D341Med (cell line): ENCODE measurements at regions not wholly inside any gene's neighbourhood (a gene's known extent, or its start where the extent isn't known, plus 50 kb on each side); places are given as distances from the start of the nearest gene placed in this dataset.

Source experiments
- DNase-seq: peaks from one replicate; pipeline ENCODE4 v3.0.0; 2012; ENCODE audit warnings: low spot score

GRCh38 chr10:59088912-59089573, 87.4 kb upstream of the PHYHIPL start:
- no peak for DNase-seq

- no peak for DNase-seq
Measured at GRCh38 chr10:59090817-59091622, 85.4 kb upstream of the PHYHIPL start.

- DNase-seq = no peak
Measured at GRCh38 chr10:59093461-59093860, 83.0 kb upstream of the PHYHIPL start.

- no peak for DNase-seq
Measured at GRCh38 chr10:59096631-59097030, 79.8 kb upstream of the PHYHIPL start.

- no peak for DNase-seq
Measured at GRCh38 chr10:59098387-59098786, 78.1 kb upstream of the PHYHIPL start.

GRCh38 chr10:59098831-59099452, 77.5 kb upstream of the PHYHIPL start:
- DNase-seq = peak; percentile 47

- no peak for DNase-seq
Measured at GRCh38 chr10:59099481-59099880, 77.0 kb upstream of the PHYHIPL start.

- no peak for DNase-seq
Measured at GRCh38 chr10:59102394-59102793, 74.0 kb upstream of the PHYHIPL start.

- peak; percentile 50 for DNase-seq
Measured at GRCh38 chr10:59104186-59104585, 72.3 kb upstream of the PHYHIPL start.

- DNase-seq = no peak
Measured at GRCh38 chr10:59106441-59106840, 70.0 kb upstream of the PHYHIPL start.

GRCh38 chr10:59107147-59107546, 69.3 kb upstream of the PHYHIPL start:
- no peak for DNase-seq

- no peak for DNase-seq
Measured at GRCh38 chr10:59108296-59108870, 68.1 kb upstream of the PHYHIPL start.

GRCh38 chr10:59108886-59109288, 67.6 kb upstream of the PHYHIPL start:
- no peak for DNase-seq

GRCh38 chr10:59109826-59110225, 66.6 kb upstream of the PHYHIPL start:
- no peak for DNase-seq

- DNase-seq = no peak
Measured at GRCh38 chr10:59124187-59124586, 52.3 kb upstream of the PHYHIPL start.

- DNase-seq = no peak
Measured at GRCh38 chr10:59125666-59126065, 50.8 kb upstream of the PHYHIPL start.

- no peak for DNase-seq
Measured at GRCh38 chr10:59126261-59126660, 50.2 kb upstream of the PHYHIPL start.
